HEK293 (cell line): ENCODE measurements at regions not wholly inside any gene's neighbourhood (a gene's known extent, or its start where the extent isn't known, plus 50 kb on each side); places are given as distances from the start of the nearest gene placed in this dataset.

ENCODE experiments used
- CTCF ChIA-PET: fragments of 350-600 bp; formaldehyde crosslinking; extraction: SDS; loops from one replicate; lab custom pipeline; 2021; ENCODE audit warnings: antibody characterized with exemption; lab: Yijun Ruan, JAX
- POLR2A ChIA-PET: fragments of 300-600 bp; formaldehyde crosslinking; extraction: SDS; loops from one replicate; lab custom pipeline; 2020; ENCODE audit warnings: antibody characterized with exemption, inconsistent platforms; lab: Yijun Ruan, JAX
- H3K27ac ChIP-seq: fragments of 200-500 bp; sonication (Bioruptor generic); 2 replicates; pipeline ENCODE4 v1.5.1; 2014; ENCODE audit warnings: low read depth, low read length, control low read depth, inconsistent platforms; ENCODE audit errors: extremely low read depth
- H3K36me3 ChIP-seq, 2 experiments: fragments of 200-500 bp in 1 of 2; sonication (Bioruptor generic) in 1 of 2; 1 replicate in 1 of 2; 2 replicates in 1 of 2; pipeline ENCODE4 v1.5.1; 2014 to 2017; ENCODE audit warnings: inconsistent platforms in 2 of 2, low read length in 2 of 2; ENCODE audit not compliant: control insufficient read depth in 2 of 2, insufficient read depth in 1 of 2
- H3K4me1 ChIP-seq: fragments of 200-500 bp; sonication (Bioruptor generic); 2 replicates; pipeline ENCODE4 v1.5.1; 2014; ENCODE audit warnings: mild to moderate bottlenecking, low read length, inconsistent platforms; ENCODE audit not compliant: control insufficient read depth, insufficient read depth
- H3K4me3 ChIP-seq: 2 replicates; pipeline ENCODE4 v1.5.1; 2011; ENCODE audit warnings: low read depth, mild to moderate bottlenecking, control low read depth, low read length, moderate library complexity
- H3K9me3 ChIP-seq: fragments of 200-500 bp; sonication (Bioruptor generic); 2 replicates; pipeline ENCODE4 v1.5.1; 2014; ENCODE audit warnings: low read depth, low read length, inconsistent platforms; ENCODE audit not compliant: control insufficient read depth, insufficient read depth
- BCL11A ChIP-seq: fragments of 450-650 bp; formaldehyde crosslinking; IDR thresholded peaks from 2 replicates; pipeline ENCODE4 v1.5.1; 2016; ENCODE audit warnings: low read depth, missing biosample characterization, missing genetic modification characterization
- EGR2 ChIP-seq: fragments of 450-650 bp; formaldehyde crosslinking; IDR thresholded peaks from 2 replicates; pipeline ENCODE4 v1.5.1; 2016; ENCODE audit warnings: low read depth, missing biosample characterization, missing genetic modification characterization
- KLF1 ChIP-seq: fragments of 450-650 bp; formaldehyde crosslinking; IDR thresholded peaks from 2 replicates; pipeline ENCODE4 v1.5.1; 2016; ENCODE audit warnings: missing biosample characterization, missing genetic modification characterization
- KLF16 ChIP-seq: fragments of 450-650 bp; formaldehyde crosslinking; IDR thresholded peaks from 2 replicates; pipeline ENCODE4 v1.5.1; 2017; ENCODE audit warnings: missing biosample characterization, missing genetic modification characterization
- KLF8 ChIP-seq: fragments of 450-650 bp; formaldehyde crosslinking; IDR thresholded peaks from 2 replicates; pipeline ENCODE4 v1.5.1; 2016; ENCODE audit warnings: missing biosample characterization, missing genetic modification characterization
- MYNN ChIP-seq: fragments of 450-650 bp; formaldehyde crosslinking; IDR thresholded peaks from 2 replicates; pipeline ENCODE4 v1.5.1; 2016; ENCODE audit warnings: missing biosample characterization, missing genetic modification characterization, borderline replicate concordance
- OVOL3 ChIP-seq: fragments of 450-650 bp; formaldehyde crosslinking; IDR thresholded peaks from 2 replicates; pipeline ENCODE4 v1.5.1; 2016; ENCODE audit warnings: missing biosample characterization, missing genetic modification characterization
- PRDM1 ChIP-seq: fragments of 450-650 bp; formaldehyde crosslinking; IDR thresholded peaks from 2 replicates; pipeline ENCODE4; 2016; ENCODE audit warnings: missing biosample characterization, missing genetic modification characterization
- SETDB1 ChIP-seq: IDR thresholded peaks from one replicate; pipeline ENCODE4 v1.6.1; 2017; ENCODE audit warnings: mild to moderate bottlenecking, low read length, moderate library complexity, mixed read lengths; ENCODE audit not compliant: insufficient read length
- SP3 ChIP-seq: fragments of 450-650 bp; formaldehyde crosslinking; IDR thresholded peaks from 2 replicates; pipeline ENCODE4 v1.5.1; 2016; ENCODE audit warnings: missing biosample characterization, missing genetic modification characterization
- SP7 ChIP-seq: fragments of 450-650 bp; formaldehyde crosslinking; IDR thresholded peaks from 2 replicates; pipeline ENCODE4 v1.5.1; 2016; ENCODE audit warnings: missing biosample characterization, missing genetic modification characterization
- TCF7L2 ChIP-seq: IDR thresholded peaks from 2 replicates; pipeline ENCODE4 v1.6.1; 2011; ENCODE audit warnings: low read depth, mild to moderate bottlenecking, inconsistent platforms, low read length, moderate library complexity, borderline replicate concordance
- ZBTB17 ChIP-seq: fragments of 450-650 bp; formaldehyde crosslinking; IDR thresholded peaks from 2 replicates; pipeline ENCODE4 v1.5.1; 2016; ENCODE audit warnings: missing biosample characterization, missing genetic modification characterization
- ZBTB20 ChIP-seq: fragments of 450-650 bp; formaldehyde crosslinking; IDR thresholded peaks from 2 replicates; pipeline ENCODE4 v1.5.1; 2016; ENCODE audit warnings: missing biosample characterization, missing genetic modification characterization
- ZBTB8A ChIP-seq: fragments of 450-650 bp; formaldehyde crosslinking; IDR thresholded peaks from 2 replicates; pipeline ENCODE4 v1.5.1; 2016; ENCODE audit warnings: missing biosample characterization, missing genetic modification characterization
- ZNF133 ChIP-seq: fragments of 450-650 bp; formaldehyde crosslinking; IDR thresholded peaks from 2 replicates; pipeline ENCODE4 v1.5.1; 2016; ENCODE audit warnings: missing biosample characterization, missing genetic modification characterization
- ZNF184 ChIP-seq: fragments of 450-650 bp; IDR thresholded peaks from 2 replicates; pipeline ENCODE4 v1.5.1; 2018; ENCODE audit warnings: missing biosample characterization, mild to moderate bottlenecking, missing genetic modification characterization
- ZNF211 ChIP-seq: fragments of 450-650 bp; formaldehyde crosslinking; IDR thresholded peaks from 2 replicates; pipeline ENCODE4 v1.5.1; 2016; ENCODE audit warnings: low read depth, missing biosample characterization, missing genetic modification characterization
- ZNF223 ChIP-seq: fragments of 450-650 bp; formaldehyde crosslinking; IDR thresholded peaks from 2 replicates; pipeline ENCODE4 v1.5.1; 2016; ENCODE audit warnings: missing biosample characterization, missing genetic modification characterization
- ZNF24 ChIP-seq: fragments of 450-650 bp; formaldehyde crosslinking; IDR thresholded peaks from 2 replicates; pipeline ENCODE4 v1.5.1; 2016; ENCODE audit warnings: missing biosample characterization, missing genetic modification characterization
- ZNF311 ChIP-seq: fragments of 450-650 bp; formaldehyde crosslinking; IDR thresholded peaks from 2 replicates; pipeline ENCODE4 v1.5.1; 2017; ENCODE audit warnings: missing biosample characterization, missing genetic modification characterization, borderline replicate concordance
- ZNF514 ChIP-seq: fragments of 450-650 bp; formaldehyde crosslinking; IDR thresholded peaks from 2 replicates; pipeline ENCODE4 v1.5.1; 2016; ENCODE audit warnings: missing biosample characterization, missing genetic modification characterization
- ZNF664 ChIP-seq: fragments of 450-650 bp; formaldehyde crosslinking; IDR thresholded peaks from 2 replicates; pipeline ENCODE4 v1.5.1; 2016; ENCODE audit warnings: missing biosample characterization, missing genetic modification characterization
- ZNF701 ChIP-seq: fragments of 450-650 bp; formaldehyde crosslinking; IDR thresholded peaks from 2 replicates; pipeline ENCODE4 v1.5.1; 2016; ENCODE audit warnings: missing biosample characterization, missing genetic modification characterization
- ZNF707 ChIP-seq: fragments of 450-650 bp; formaldehyde crosslinking; IDR thresholded peaks from 2 replicates; pipeline ENCODE4 v1.5.1; 2016; ENCODE audit warnings: missing biosample characterization, missing genetic modification characterization
- ZNF747 ChIP-seq: fragments of 450-650 bp; formaldehyde crosslinking; IDR thresholded peaks from 2 replicates; pipeline ENCODE4 v1.5.1; 2016; ENCODE audit warnings: missing biosample characterization, missing genetic modification characterization
- ZNF777 ChIP-seq: fragments of 450-650 bp; formaldehyde crosslinking; IDR thresholded peaks from 2 replicates; pipeline ENCODE4 v1.5.1; 2017; ENCODE audit warnings: missing biosample characterization, missing genetic modification characterization, borderline replicate concordance
- TF ChIP-seq, protein P1 (sequence below): fragments of 450-650 bp; IDR thresholded peaks from 2 replicates; pipeline ENCODE4 v1.5.1; 2018; ENCODE audit warnings: missing biosample characterization, mild to moderate bottlenecking, missing genetic modification characterization
- TF ChIP-seq, protein P2 (sequence below): fragments of 450-650 bp; formaldehyde crosslinking; IDR thresholded peaks from 2 replicates; pipeline ENCODE4 v1.5.1; 2016; ENCODE audit warnings: missing biosample characterization, missing genetic modification characterization, borderline replicate concordance

DNA sequence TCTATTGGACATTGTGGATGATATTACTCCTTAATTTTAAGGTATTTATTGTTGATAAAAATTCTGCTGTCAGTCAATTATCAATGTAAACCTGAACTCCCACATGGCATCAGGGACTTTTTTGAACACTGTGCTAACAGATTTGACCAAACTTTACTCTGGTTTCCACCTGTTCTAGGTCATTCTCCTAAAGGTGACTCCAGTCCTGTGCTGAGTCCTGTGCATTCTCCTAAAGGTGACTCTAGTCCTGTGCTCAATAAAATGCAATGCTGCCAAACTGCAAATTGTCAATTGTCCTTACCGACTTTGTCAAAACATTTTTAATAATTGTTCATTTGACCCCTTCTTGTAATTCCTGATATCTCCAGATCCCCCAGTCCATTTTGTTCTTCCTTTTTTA, 408.4 kb upstream of the EPHA7 start:
- Histone ChIP-seq H3K4me1 (no peaks in the 10 kb centered on the region), H3K9me3 (no peaks in the 10 kb centered on the region), H3K27ac (no peak overlapping the region), H3K36me3 (no peaks in the 10 kb centered on the region), H3K4me3 (no peak overlapping the region)
- CTCF ChIA-PET = no interaction called here
- POLR2A ChIA-PET = no interaction called here
- TF ChIP-seq, protein P1, sequence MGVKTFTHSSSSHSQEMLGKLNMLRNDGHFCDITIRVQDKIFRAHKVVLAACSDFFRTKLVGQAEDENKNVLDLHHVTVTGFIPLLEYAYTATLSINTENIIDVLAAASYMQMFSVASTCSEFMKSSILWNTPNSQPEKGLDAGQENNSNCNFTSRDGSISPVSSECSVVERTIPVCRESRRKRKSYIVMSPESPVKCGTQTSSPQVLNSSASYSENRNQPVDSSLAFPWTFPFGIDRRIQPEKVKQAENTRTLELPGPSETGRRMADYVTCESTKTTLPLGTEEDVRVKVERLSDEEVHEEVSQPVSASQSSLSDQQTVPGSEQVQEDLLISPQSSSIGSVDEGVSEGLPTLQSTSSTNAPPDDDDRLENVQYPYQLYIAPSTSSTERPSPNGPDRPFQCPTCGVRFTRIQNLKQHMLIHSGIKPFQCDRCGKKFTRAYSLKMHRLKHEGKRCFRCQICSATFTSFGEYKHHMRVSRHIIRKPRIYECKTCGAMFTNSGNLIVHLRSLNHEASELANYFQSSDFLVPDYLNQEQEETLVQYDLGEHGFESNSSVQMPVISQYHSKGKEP (tag by site-specific recombination) = no peak
- TF ChIP-seq OVOL3 = no peak
- no peak for TF ChIP-seq ZNF223 (tag by site-specific recombination)
- TF ChIP-seq, protein P2, sequence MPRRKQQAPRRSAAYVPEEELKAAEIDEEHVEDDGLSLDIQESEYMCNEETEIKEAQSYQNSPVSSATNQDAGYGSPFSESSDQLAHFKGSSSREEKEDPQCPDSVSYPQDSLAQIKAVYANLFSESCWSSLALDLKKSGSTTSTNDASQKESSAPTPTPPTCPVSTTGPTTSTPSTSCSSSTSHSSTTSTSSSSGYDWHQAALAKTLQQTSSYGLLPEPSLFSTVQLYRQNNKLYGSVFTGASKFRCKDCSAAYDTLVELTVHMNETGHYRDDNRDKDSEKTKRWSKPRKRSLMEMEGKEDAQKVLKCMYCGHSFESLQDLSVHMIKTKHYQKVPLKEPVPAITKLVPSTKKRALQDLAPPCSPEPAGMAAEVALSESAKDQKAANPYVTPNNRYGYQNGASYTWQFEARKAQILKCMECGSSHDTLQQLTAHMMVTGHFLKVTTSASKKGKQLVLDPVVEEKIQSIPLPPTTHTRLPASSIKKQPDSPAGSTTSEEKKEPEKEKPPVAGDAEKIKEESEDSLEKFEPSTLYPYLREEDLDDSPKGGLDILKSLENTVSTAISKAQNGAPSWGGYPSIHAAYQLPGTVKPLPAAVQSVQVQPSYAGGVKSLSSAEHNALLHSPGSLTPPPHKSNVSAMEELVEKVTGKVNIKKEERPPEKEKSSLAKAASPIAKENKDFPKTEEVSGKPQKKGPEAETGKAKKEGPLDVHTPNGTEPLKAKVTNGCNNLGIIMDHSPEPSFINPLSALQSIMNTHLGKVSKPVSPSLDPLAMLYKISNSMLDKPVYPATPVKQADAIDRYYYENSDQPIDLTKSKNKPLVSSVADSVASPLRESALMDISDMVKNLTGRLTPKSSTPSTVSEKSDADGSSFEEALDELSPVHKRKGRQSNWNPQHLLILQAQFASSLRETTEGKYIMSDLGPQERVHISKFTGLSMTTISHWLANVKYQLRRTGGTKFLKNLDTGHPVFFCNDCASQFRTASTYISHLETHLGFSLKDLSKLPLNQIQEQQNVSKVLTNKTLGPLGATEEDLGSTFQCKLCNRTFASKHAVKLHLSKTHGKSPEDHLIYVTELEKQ (tag by site-specific recombination) = no peak
- TF ChIP-seq ZBTB20 (tag by site-specific recombination) = no peak
- no peak for TF ChIP-seq ZNF747
- no peak for TF ChIP-seq EGR2
- TF ChIP-seq ZNF311 = no peak
- no peak for TF ChIP-seq MYNN
- no peak for TF ChIP-seq ZNF707 (tag by site-specific recombination)
- no peak for TF ChIP-seq SP3 (tag by site-specific recombination)
- TF ChIP-seq KLF1 = no peak
- TF ChIP-seq ZNF664 = no peak
- TF ChIP-seq TCF7L2 = no peak
- no peak for TF ChIP-seq SETDB1
- TF ChIP-seq ZNF24 = no peak

DNA sequence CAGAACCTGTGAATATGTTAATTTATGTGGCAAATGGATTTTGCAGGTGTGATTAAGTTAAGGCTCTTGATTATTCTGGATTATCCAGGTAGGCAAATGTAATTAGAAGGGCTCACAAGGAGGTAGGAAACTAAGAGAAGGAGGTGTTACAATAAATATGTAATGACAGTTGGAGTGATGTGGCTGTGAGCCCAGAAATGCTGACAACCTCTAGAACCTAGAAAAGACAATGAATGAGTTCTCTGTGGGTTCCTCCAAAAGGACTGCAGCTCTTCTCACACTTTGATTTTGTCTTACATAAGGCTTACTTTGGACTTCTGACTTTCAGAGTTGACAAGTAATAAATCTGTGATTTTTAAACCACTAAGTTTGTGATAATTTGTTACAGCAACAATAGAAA, 406.6 kb upstream of the EPHA7 start:
- H3K27ac ChIP-seq = no peak overlapping the region
- no peaks in the 10 kb centered on the region for H3K9me3 ChIP-seq
- H3K4me1 ChIP-seq = no peaks in the 10 kb centered on the region
- ChIA-PET CTCF (no interaction called here), POLR2A (no interaction called here)
- no peaks in the 10 kb centered on the region for H3K36me3 ChIP-seq
- no peak overlapping the region for H3K4me3 ChIP-seq
- TF ChIP-seq ZNF133 (tag by site-specific recombination) = no peak
- no peak for TF ChIP-seq ZNF514 (tag by site-specific recombination)
- no peak for TF ChIP-seq ZNF211
- no peak for TF ChIP-seq BCL11A (tag by site-specific recombination)
- no peak for TF ChIP-seq ZNF747
- TF ChIP-seq KLF16 = no peak
- no peak for TF ChIP-seq ZNF184
- no peak for TF ChIP-seq PRDM1 (tag by site-specific recombination)
- no peak for TF ChIP-seq ZBTB17 (tag by site-specific recombination)
- no peak for TF ChIP-seq EGR2
- TF ChIP-seq SP7 (tag by site-specific recombination) = no peak
- no peak for TF ChIP-seq ZNF777 (tag by site-specific recombination)
- TF ChIP-seq KLF8 (tag by site-specific recombination) = no peak
- no peak for TF ChIP-seq ZBTB8A (tag by site-specific recombination)
- no peak for TF ChIP-seq ZNF701 (tag by site-specific recombination)
